ENCODE measurements at regions not wholly inside any gene's neighbourhood (a gene's known extent, or its start where the extent isn't known, plus 50 kb on each side); places are given as distances from the start of the nearest gene placed in this dataset.

GRCh38 chr1:67921725-67922489 is 88.6 kb upstream of the GNG12 start (continued):
- TF ChIP-seq TCF7L2 (IDR thresholded peaks at IDR 0.05; ENCODE audit: borderline replicate concordance, extremely low read depth, insufficient read depth, insufficient read length) (no peak), YY1 (IDR thresholded peaks at IDR 0.05; ENCODE audit: extremely low read depth, insufficient replicate concordance, low read depth, low read length) (no peak), ZBTB33 (IDR thresholded peaks at IDR 0.05; ENCODE audit: extremely low read depth, insufficient replicate concordance, low read length) (no peak), CTCF (IDR thresholded peaks at IDR 0.05 in 2 of 3, conservative IDR thresholded peaks at IDR 0.05 in 1 of 3; ENCODE audit: borderline replicate concordance in 1 of 3, insufficient read depth in 1 of 3, low read depth in 2 of 3, low read length in 2 of 3) (no peak), CBX3 (IDR thresholded peaks at IDR 0.05; ENCODE audit: low read depth) (no peak)

GRCh38 chr1:67919274-67920072 is 86.2 kb upstream of the GNG12 start:
- ChIA-PET CTCF (no interaction called here), POLR2A (no interaction called here), RAD21 (ENCODE audit: low non-redundant PET in 1 of 2, low total read pairs in 2 of 2, uncharacterized antibody in 2 of 2, unreplicated experiment in 2 of 2) (no interaction called here)
- Histone ChIP-seq H3K27me3 (ENCODE audit: insufficient read depth, low read length) (no peaks in the 10 kb centered on the region), H4K20me1 (ENCODE audit: insufficient read depth) (no peaks in the 10 kb centered on the region), H3K36me3 (ENCODE audit: control insufficient read depth in 1 of 2, insufficient read depth in 2 of 2, low read length in 2 of 2) (no peaks in the 10 kb centered on the region), H3K27ac (ENCODE audit: low read depth, low read length) (no peak overlapping the region), H3K4me1 (ENCODE audit: control insufficient read depth in 1 of 2, insufficient read depth in 2 of 2, low read length in 2 of 2) (no peaks in the 10 kb centered on the region), H3K9me3 (ENCODE audit: control insufficient read depth in 1 of 2, insufficient read depth in 1 of 2, low read depth in 1 of 2, low read length in 2 of 2) (no peaks in the 10 kb centered on the region), H2AFZ (ENCODE audit: low read depth, low read length, poor library complexity, severe bottlenecking) (no peak overlapping the region), H3K79me2 (ENCODE audit: insufficient read depth, low read length) (no peaks in the 10 kb centered on the region), H3K4me2 (ENCODE audit: low read length) (no peak overlapping the region), H3K9me2 (ENCODE audit: insufficient read depth) (no peaks in the 10 kb centered on the region), H3K4me3 (replicated peaks in 1 of 2; ENCODE audit: low read depth in 1 of 2, low read length in 2 of 2) (no peak overlapping the region), H3K9ac (ENCODE audit: low read length) (no peak overlapping the region)
- ATAC-seq (no peak), DNase-seq (ENCODE audit: low read depth, low spot score) (no peak)
- TF ChIP-seq RAD21 (IDR thresholded peaks at IDR 0.05; ENCODE audit: low read depth) (no peak), SRF (IDR thresholded peaks at IDR 0.05; ENCODE audit: low read depth) (no peak), CTCF (IDR thresholded peaks at IDR 0.05 in 2 of 3, conservative IDR thresholded peaks at IDR 0.05 in 1 of 3; ENCODE audit: borderline replicate concordance in 1 of 3, insufficient read depth in 1 of 3, low read depth in 2 of 3, low read length in 2 of 3) (no peak), FOSL1 (IDR thresholded peaks at IDR 0.05; ENCODE audit: low read depth) (no peak), SIN3A (IDR thresholded peaks at IDR 0.05; ENCODE audit: low read depth) (no peak), EZH2phosphoT487 (IDR thresholded peaks at IDR 0.05; ENCODE audit: borderline replicate concordance) (no peak), SP1 (IDR thresholded peaks at IDR 0.05; ENCODE audit: low read depth) (no peak), ELF1 (IDR thresholded peaks at IDR 0.05; ENCODE audit: borderline replicate concordance, low read depth) (no peak), POLR2AphosphoS5 (IDR thresholded peaks at IDR 0.05; ENCODE audit: low read depth, low read length) (no peak), ATF3 (IDR thresholded peaks at IDR 0.05) (no peak), CBX3 (IDR thresholded peaks at IDR 0.05; ENCODE audit: low read depth) (no peak), ZFX (IDR thresholded peaks at IDR 0.05) (no peak), MAX (IDR thresholded peaks at IDR 0.05) (no peak)
- intact Hi-C loops (cut with micrococcal nuclease) = no loop called here
- BruUV-seq (replicated peaks) = no TSS peak
